Cardiac septum (tissue), 1 donor: ENCODE measurements at regions not wholly inside any gene's neighbourhood (a gene's known extent, or its start where the extent isn't known, plus 50 kb on each side); places are given as distances from the start of the nearest gene placed in this dataset.

ENCODE experiments used
- DNase-seq: peaks from one replicate; pipeline ENCODE4 v3.0.0-alpha.2; 2020; ENCODE audit warnings: low spot score
- intact Hi-C: fragments of 100-400 bp; cut with DNase I; formaldehyde crosslinking; loops from one replicate; pipeline ENCODE4 v1.14.0; 2022
- donor health status: DM: no; HTN: no; CAD: no.

DNA sequence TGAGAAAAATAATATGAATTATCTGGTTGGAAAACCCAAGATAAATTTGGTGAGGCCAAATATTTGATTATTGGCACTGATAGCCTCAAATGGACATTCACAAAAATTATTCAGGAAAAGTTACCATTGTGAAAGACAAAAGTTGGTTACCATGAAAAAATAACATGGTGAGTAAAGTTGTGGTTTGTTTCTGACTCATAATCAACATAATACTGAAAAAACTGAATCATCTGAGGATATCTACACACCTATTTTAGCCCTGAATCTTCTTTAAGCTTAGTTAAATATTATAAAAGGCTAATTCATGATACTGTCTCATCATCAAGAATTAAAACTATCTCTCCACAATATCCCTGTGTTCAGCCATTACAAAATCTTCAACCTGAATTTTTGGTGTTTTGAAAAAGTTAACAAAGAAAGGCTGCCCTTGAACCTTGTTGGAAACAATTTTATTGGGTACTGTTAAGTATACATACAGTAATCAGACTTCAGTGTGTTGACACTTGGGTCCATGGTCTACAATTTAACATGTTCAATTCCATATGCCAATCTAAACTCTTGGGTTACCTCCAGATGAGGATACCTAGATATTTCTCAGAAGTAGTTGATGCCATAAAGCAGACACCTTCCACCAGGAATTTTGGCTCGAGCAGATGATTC is 607.5 kb upstream of the SLC39A10 start:
- DNase-seq: no peak
- intact Hi-C loops: no loop called here

- intact Hi-C loops: no loop called here
- DNase-seq: no peak
These were observed 609.1 kb upstream of the SLC39A10 start for GRCh38 chr2:195047955-195048354.

- DNase-seq: no peak
These were observed 612.2 kb upstream of the SLC39A10 start for GRCh38 chr2:195044801-195045200.

DNA sequence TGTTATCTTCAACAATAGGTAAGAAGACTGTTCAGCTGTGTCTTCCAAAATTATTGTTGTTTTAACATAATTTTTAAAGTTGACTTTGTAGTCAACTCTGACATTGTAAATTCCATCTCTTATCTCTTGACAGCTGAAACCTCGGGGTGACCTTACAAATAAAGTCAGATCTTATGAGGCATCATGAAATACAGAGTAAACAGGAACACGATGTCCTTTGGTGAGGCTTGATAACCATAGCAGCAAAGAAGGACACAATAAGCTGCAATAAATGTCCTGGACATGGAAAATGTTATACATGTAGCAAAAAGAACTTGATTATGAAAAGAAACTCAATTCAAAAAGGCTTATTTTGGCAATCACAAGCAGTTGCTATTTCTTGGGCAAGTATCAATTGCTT is 618.9 kb upstream of the SLC39A10 start:
- intact Hi-C loops: no loop called here
- DNase-seq: no peak

More at GRCh38 chr2:195044801-195045200, 612.2 kb upstream of the SLC39A10 start:
- intact Hi-C loops: no loop called here

DNA sequence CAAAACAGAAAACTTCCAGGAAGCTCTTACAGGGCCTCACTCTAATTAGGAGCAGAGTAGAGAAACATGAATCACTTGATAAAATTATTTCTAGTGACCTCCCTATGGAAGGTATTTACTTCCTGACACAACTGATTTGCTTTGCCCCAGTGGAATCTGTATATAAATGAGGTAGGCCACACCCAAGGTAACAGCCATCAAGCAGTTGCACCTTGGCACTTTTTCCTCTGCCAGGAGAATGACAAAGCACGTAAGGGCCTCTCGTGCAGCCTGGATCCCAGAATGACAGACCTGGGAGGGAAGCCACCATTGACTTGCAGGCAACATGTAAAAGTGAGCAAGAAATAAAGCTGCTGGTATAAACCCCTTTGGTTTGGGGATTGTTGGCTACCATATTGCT is 620.0 kb upstream of the SLC39A10 start:
- no peak for DNase-seq
- intact Hi-C loops: no loop called here

DNA sequence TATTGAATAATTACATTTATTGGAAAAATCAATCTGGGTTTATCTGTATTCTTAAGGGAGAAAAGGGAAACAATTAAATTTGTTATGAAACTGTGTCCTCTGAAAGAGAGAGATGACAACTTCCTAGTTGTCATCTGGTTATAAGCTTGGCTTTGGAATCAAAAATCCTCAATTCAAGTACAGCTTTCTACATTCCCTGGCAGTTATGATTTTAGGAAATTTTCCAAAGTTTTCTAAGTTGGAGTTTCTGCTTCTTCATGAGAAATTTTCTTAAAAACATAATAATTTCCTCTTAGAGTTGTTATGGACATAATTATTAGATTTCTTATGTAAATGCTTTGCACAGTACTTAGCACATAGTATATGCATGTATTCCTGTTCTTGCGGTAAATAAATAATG is 625.6 kb upstream of the SLC39A10 start:
- intact Hi-C loops: no loop called here
- DNase-seq: no peak

DNA sequence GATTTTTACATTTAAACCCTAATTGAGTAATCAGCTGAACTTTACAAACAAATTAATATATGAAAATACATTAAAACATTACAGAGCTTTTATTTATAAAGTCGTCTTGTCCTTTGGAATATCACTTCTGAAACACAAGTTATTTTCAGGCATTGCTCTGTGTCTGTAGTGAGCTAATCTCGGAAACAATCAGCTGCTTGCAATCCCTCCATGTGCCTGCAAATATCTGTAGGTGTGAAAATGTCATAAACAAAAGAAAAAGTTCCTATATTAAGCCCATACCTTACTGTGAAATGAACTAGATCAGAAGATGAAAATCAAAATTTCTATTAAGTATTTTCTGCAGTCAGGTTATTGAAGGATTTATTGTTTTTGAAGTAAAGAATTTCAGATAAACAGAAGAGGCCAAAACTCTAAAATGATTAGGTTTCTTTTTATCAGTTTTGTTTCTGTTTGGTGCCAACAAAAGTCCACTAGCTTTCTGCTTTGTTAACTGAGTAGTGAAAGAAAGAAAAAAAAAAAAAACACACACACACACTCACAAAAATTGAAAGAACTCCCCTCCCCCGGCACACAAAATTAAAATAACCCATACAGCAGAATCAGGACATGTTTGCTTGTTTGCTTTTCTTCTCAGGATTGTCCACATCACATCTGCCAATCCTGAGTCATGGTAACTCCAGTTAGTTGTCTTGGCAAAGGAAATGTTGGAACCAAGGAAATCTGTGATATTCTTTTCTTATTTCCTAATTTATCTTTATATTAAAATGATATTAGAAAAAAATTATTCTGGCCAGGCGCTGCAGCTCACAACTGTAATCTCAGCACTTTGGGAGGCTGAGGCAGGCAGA is 627.0 kb upstream of the SLC39A10 start:
- intact Hi-C loops: no loop called here
- no peak for DNase-seq

GRCh38 chr2:195027947-195028346 is 629.1 kb upstream of the SLC39A10 start:
- no peak for DNase-seq
- intact Hi-C loops: no loop called here

GRCh38 chr2:195026261-195026660 is 630.8 kb upstream of the SLC39A10 start:
- DNase-seq: no peak
- intact Hi-C loops: no loop called here

DNA sequence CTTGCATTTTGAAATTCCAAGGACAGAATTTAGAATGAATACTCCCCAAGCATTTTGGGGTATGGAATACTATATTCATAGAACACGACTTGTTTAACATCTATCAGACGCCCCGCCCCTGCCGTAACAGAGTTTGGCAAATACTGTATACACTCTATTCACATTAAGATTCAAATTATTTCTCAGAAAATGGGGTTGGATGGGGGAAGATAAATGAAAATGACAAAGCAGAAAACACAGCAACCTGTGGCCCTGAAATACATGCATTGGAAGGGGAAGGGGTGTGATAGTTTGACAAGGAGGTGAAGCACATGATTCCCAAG is 634.6 kb upstream of the SLC39A10 start:
- intact Hi-C loops: no loop called here
- DNase-seq: no peak

GRCh38 chr2:195021711-195022507 is 635.1 kb upstream of the SLC39A10 start:
- no peak for DNase-seq
- intact Hi-C loops: no loop called here

GRCh38 chr2:195018462-195018861 is 638.6 kb upstream of the SLC39A10 start:
- DNase-seq: no peak
- intact Hi-C loops: no loop called here

DNA sequence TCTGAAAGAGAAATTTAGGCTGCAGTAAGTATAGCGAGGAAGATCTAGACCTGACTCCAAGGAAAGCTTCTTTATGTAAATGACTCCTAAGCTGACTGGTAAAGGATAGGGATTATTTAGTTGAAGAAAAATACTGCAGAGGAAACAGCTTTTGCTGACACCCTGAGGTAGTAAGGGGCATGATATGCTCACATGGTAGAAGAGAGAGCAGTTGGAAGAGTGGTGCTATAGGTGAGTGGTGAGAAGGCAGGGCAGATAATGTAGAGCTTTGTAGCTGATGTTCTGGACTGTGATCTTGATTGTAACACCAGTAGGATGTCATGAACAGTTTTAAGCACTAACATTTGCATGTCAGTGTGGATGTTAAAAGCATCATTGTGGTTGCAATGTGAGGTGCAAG is 639.1 kb upstream of the SLC39A10 start:
- intact Hi-C loops: no loop called here
- no peak for DNase-seq

- DNase-seq: no peak
- intact Hi-C loops: no loop called here
These were observed 640.2 kb upstream of the SLC39A10 start for GRCh38 chr2:195016841-195017240.

DNA sequence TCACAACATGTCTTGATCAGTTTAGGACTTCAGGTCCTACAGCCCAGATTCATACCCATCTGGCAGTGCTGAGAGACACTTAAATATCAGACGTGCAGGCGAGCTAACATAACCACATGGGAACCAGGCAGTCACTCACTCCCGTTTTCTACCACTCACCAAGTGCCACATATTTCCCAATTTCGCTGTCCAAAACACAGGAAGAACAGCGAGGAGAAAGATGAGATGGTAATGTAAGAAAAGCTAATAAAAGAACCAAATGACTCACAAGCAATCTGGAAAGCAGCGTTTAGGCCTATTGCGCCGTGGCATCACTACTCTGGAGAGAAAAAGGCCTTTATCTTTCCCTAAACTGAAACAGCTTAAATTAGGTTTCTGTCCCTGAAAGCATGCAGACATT is 647.8 kb upstream of the SLC39A10 start:
- no peak for DNase-seq
- intact Hi-C loops: no loop called here

DNA sequence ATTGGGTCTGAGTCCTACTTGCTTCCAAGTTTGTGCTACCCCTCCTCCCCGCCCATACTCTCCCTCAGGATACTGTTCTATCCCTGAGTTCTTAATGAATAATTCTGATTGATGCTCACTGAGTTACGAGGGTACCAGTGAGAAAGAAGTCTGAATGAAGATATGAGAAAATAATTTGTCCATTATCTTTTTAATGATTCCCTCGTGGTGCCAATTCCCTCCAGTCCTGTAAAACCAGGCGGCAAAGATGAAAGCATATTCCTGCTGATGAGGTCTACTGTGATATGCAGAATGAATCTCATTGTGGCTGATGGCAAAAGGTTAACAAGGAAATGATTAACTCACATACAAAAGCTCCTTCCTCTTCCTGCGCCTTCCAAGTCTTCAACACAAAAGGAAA is 650.2 kb upstream of the SLC39A10 start:
- intact Hi-C loops: no loop called here

DNA sequence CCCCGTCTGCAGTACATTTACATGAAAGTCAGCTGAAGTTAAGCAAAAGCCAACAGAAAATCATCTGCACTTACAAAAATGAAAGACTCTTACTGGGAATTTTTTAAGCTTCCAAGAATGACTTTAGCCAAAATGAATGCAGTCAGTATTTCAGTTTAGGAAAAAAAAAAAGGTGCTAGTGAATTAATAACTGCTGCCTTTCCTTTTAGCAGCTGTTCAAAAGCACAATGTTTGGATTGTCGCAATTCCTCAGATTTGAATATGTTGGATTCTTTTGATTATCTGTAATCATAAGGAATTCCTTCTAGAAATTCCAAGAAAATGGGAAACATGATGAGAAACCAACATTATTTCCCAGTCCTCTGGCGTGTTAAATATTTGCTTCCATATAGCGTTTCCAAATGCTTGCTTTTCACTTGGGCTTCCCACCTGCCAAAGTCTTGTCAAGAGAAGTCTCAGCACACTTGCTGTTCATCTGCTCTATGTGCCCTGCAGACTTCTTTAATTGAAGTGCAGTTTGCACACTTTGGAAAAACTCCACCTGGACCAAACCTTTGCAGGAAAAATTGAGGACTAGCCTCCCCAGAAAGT is 653.0 kb upstream of the SLC39A10 start:
- DNase-seq: no peak
- intact Hi-C loops: no loop called here

More for the DNA sequence above, 650.2 kb upstream of the SLC39A10 start:
- no peak for DNase-seq

- no peak for DNase-seq
- intact Hi-C loops: no loop called here
These were observed 655.1 kb upstream of the SLC39A10 start for GRCh38 chr2:195001924-195002323.

DNA sequence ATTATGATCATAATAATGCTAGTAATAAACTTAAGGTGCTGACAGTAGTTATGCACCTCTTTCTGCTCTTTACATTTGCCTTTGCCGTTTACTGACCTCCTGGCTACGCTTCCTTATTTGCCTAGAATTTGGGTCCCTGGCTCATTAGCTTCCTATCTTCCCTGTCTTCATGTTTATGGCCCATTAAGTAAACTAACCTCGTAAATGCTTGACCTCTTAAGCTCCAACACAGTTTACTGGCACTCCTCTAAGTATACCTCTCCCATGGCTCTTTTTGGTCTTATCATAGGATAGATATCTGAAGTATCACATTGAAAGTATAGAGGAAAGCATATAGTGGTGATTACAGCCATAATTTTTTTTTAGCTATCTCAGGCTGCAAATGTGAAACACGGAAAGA is 657.3 kb upstream of the SLC39A10 start:
- intact Hi-C loops: no loop called here

GRCh38 chr2:194992648-194993047 is 664.4 kb upstream of the SLC39A10 start:
- DNase-seq: no peak
- intact Hi-C loops: no loop called here

More for the DNA sequence above, 657.3 kb upstream of the SLC39A10 start:
- DNase-seq: no peak
